OCI-LY7 (cell line): ENCODE measurements at regions not wholly inside any gene's neighbourhood (a gene's known extent, or its start where the extent isn't known, plus 50 kb on each side); places are given as distances from the start of the nearest gene placed in this dataset.

ENCODE experiments used
- CTCF ChIP-seq: fragments of 200-600 bp; sonication (generic); conservative IDR thresholded peaks from 2 replicates; pipeline ENCODE4 v1.5.1; 2014; ENCODE audit warnings: mild to moderate bottlenecking, antibody characterized with exemption, low read length, moderate library complexity, mixed read lengths
- EZH2phosphoT487 ChIP-seq: fragments of 200-600 bp; sonication (generic); IDR thresholded peaks from 2 replicates; pipeline ENCODE4 v1.6.1; 2018; ENCODE audit warnings: low read depth, borderline replicate concordance, mild to moderate bottlenecking, mixed run types, antibody characterized with exemption, low read length, moderate library complexity, mixed read lengths

GRCh38 chr6:170137911-170138910, 152.7 kb downstream of the DLL1 start:
- TF ChIP-seq CTCF (no peak), EZH2phosphoT487 (no peak)
